ENCODE measurements at regions not wholly inside any gene's neighbourhood (a gene's known extent, or its start where the extent isn't known, plus 50 kb on each side); places are given as distances from the start of the nearest gene placed in this dataset.

DNA sequence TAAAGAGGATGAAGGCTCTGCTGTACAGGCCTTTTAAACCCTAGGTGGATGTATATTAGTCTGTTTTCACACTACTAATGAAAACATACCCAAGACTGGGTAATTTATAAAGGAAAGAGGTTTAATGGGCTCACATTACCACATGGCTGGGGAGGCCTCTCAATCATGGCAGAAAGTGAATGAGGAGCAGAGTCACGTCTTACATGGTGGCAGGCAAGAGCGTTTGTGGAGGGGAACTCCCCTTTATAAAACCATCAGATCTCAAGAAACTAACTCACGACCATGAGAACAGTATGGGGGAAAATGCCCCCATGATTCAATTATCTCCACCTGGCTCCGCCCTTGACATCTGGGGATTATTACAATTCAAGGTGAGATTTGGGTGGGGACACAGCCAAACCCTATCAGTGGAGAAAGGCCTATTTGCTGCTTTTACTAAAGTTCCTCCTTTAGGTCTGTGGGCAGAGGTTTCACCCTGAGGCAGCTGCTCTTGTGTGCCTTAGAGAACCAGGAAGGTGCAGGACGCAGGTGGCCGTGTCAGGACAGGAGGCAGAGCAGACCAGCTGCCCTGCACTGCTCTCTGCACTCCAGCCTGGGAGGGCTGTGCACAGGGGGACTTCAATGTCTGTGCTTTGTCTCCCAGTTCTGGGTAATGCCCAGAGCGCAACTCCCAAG, 178.8 kb upstream of the HDAC4 start:
- no peak for DNase-seq

DNA sequence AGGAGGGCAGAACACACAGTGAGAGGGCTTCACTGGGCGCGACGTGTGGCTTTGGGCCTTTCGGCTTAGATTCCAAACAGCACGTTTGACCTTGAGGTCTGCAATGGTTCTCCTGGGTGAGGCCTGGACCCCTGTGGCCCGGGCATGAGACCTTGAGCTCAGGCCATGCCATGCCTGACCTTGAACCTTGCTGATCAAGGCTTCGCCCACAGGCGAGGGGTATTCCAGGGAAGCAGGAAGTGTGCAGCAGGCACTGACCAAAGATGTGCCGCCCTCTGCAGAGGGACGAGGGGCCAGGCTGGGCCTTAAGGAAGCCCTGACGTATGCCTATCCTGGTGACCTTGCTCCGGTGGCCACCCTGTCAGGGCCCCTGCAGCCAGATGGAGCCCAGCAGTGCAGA, 178.3 kb upstream of the HDAC4 start:
- DNase-seq, result no peak

DNA sequence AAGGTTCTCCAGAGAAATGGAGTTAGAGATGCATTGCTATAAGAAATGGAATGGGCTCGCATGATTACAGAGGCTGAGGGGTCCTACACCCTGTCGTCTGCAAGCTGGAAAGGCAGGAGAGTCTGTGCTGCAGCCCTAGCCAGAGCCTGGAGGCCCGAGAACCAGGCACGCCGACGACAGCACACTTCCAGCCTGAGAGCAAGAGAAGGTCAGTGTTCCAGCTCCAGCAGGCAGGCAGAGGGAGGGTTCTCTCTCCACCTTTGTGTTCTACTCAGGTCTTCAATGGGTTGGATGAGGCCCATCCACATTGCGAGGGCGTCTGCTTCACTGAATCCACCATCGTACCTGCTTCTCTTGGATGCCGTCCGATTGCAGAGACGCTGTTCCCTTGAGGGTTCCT, 177.6 kb upstream of the HDAC4 start:
- no peak for DNase-seq

DNA sequence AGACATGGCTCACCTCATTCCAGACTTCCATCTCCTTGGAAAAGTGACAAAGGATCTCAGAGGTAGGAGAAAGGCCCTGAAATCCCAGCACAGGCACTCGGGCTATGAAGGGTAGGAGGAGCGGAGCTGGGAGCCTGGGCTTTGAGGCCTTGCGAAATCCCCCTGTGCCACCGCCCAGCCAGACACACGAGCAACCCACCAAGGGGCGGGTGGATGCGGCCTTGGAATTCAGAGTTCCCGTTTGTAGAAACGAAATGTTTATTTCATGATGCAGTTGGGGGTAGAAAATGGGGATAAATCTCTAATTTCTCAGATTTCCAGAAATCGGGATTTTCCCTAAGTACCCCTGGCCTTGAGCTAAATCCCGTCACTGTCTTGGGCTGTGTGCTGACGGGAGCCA, 177.1 kb upstream of the HDAC4 start:
- no peak for DNase-seq

DNA sequence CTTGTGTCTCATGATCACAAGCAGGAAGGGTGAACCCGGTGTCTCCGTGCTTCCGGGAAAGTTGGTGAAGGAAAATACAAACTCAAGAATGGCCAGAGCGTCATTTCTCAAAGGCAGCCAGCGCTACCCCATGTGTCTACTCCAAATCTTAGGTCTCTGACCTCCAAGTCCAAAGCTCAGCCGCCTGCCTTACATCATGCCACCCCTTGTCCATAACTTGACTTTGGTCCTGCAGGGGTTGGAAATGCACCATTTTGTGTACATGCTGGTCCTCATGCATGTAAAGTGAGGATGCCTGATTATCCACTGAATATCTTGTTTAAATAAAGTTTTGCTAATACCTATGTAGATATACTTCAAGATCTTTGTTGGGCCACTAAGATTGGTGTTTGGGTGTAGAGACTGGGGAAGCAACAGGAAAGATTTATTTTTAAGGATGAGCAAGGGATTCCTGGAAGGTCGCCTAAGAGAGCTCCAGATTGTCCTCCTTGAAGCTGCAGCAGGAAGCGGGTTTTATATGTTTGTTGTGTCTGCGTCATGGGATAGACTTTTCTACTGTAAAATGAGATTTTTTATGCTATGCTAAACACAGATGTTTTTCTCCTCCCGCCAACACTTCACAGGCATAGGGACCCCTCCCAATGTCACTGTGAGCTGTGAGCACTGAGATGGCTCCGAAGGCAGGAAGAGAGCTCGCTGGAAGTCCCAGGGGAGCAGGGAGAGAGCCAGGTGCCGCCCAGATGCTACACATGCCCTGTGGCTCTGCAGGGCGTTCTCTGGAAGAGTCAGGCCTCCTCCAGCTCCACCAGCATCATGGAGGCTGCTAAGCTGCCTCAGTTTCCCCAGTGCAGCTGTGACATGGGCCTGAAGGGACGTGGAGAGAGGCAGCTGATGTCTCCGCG, 176.2 kb upstream of the HDAC4 start:
- peak; percentile 45 for DNase-seq

DNA sequence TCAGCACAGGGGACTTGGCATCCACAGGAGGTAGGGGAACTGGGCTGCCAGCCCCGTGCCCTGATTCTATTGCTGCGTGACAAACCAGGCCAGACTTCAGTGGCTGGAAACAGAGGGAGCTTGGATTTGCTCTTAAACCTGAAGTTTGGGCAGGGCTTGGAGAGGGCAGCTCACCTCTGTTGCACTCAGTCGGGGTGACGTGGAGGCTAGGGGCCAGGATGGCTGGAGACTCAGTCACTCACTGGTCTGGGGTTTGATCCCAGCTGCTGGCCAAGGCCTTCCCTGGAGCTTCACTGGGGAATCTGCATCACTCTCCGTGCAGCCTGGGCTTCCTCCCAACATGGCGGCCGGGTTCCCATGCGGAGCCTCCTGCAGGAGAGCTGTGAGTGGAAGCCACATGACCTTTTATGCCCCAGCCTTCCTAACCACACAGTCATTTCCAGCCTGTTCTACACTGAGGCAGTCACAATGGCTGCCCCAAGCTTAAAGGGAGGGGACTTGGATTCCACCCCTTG, 175.2 kb upstream of the HDAC4 start:
- DNase-seq, result no peak

DNA sequence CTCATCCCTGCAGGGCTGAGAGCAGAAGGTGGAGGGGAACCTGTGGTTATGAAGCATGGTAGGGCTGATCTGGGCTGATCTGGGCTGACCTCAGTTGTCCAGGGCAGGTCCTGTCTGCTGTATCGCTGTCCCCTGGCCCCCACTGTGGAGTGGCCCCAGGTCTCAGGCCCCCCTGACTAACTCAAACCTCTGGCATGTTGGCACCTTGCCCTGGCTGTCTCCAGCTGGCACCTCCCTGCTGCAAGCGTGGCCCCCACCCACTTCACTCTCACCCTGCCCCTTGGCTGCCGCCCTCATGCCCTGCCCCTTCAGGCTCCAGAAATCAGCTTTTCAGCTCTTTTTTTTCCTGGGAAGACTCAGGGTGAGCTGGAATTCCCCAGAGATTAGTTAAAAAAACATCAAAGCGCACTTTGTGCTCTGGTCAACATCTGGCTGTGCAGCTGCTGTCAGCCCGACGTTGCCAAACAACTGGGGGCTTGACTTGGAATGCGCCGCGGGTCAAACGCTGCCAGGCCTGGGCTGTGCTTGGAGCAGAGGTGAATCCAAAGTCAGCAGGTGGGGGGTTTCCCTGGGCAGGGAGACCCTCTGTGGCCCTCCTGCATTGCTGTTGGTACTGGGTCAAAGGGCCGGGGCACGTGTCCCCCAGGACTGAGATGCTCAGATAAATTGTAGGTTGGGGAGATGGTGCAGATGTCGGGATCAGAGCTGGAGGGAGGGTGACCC, 173.8 kb upstream of the HDAC4 start:
- peak; percentile 62 for DNase-seq

DNA sequence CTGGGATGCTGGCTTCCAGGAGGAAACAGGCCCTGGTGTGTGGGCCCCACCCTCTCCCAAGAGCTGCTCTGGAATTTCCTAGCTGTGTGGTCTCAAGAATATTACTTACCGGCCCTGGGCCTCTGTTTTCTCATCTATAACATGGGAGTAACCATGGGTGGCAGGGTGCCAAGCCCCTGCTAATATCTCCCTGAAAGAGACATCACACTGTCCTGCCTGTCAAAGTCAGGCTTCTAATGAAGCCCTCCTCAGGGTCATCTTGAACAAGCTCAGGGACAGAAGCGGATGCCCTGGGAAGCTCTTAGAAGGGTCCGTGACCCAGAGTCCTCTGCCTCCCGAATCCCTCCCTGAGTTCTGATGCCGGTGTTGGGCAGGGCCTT, 173.2 kb upstream of the HDAC4 start:
- no peak for DNase-seq

DNA sequence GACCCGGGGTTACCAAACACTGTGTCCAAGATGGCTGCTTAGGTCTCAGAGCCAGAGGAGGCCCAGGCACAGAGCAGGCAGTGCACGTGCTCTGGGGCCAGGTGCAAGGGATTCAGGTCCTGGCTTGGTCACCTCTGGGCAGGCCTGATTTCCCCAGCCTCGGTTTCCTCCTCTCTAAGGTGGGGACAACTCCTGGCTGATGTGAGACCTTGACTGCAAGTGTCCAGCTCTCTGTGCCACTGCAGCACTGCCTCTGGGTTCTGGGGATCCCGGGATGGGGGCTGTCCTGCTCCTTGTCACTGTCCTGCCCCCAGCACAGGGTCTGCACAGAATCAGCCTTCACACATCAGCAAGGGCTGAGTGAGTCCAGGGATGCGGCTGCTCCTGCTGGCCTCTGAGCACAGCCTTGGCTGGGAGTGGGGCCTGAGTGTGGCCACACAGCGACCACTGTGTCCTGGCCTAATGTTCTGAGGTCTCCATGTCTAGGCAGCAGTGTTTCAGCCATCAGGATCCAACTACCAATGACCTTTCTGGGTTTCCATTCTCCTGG, 170.2 kb upstream of the HDAC4 start:
- no peak for DNase-seq

DNA sequence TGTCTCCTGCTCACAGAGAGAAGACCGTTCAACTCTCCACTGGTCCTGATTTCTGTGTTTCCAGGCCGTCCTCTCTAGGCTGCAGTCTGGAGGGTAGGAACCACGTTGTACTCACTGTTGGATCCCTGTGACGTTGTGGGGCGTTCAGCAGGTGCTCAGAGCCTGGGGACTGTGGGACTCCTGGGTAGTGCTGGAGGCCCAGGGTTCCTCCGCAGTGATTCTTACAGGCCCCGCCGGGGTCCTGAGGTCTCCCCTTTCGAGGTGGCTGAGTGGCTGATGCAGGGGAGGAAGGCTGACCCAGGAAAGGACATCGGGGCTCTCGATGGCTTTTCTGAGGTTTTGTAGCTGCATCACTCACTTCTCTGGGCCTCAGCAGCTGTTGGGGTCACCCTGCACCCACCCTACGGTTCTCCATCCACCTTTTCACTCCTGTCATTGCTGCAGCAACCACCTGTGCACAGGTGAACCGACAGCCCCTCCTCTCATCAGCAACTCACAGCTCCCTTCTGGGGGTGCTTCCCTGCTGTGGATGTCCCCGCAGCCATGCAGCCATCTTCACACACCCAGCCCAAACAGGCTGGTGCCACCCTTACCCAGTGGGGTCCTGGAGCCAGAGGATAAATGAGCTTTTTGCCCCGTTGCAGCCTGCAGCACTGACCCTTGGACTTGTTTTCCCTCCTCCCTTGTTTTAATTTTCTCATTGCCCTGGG, 169.6 kb upstream of the HDAC4 start:
- DNase-seq, result no peak

DNA sequence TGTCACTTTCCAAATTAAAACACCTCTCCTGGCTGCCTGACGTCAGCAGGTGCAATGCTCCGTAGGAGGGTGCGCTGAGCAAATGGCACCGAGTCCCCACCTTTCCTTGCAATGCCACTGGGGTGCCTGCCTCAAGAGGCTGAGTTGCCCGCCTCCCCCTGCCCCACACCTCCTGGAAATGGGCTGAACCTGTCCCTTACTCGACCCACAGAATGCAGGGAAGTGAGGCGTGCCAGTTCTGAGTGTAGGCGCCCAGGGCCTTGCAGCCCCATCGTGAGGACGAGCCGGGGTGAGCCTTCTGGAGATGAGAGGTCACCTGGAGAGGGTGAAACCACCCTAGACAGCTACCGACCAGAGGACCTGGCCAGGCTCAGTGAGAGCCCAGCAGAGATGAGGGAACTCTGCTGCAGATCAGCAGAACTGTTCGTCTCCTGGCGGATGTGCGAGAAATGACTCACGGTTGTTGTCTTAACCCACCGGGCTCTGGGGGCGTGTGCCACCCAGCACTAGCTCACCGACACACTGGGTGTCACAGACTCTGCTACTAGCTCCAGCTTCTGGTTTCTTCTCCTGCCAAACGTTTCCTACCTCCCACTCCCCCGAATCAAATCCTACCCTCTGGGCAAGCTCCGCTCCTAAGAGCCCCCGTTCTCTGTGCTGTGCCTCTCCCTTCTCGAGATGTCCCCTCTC, 168.7 kb upstream of the HDAC4 start:
- DNase-seq, result no peak

DNA sequence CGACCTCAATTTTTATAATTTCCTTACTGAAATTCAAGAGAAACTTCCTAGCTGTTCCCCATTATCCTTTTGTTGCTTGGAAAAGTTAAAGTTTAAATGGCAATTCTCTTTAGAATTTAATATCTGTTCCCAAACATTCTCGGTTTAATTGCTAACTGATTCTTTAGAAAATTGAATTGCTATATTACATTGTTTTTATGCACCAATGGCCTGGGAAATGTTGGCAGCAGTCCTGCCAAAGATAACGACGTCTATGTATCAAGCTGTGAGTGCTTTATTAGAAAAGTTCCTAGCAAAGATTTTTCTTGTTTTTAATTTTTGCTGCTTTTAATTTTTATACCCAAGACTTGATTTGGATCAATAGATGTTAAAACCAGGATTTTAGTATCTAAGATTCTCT, 167.8 kb upstream of the HDAC4 start:
- no peak for DNase-seq

DNA sequence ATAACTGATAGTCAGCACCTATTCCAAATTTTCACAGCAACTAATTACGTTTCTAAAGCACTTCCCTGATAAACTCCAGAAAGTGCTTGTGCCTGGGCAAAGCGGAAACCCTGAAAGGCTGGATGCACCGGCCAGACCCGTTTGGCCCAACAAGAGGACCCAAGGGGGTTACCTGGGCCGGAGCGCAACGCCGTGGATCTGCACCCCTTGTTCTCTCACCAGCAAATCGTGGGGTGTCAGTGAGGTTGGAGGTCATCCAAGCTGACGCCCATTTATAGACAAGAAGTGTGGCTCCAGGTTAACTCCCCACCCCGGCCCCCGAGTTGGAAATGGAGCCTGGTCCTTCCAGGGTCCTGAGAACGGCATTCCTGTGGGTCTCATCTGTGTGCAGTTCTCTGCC, 167.0 kb upstream of the HDAC4 start:
- no peak for DNase-seq

DNA sequence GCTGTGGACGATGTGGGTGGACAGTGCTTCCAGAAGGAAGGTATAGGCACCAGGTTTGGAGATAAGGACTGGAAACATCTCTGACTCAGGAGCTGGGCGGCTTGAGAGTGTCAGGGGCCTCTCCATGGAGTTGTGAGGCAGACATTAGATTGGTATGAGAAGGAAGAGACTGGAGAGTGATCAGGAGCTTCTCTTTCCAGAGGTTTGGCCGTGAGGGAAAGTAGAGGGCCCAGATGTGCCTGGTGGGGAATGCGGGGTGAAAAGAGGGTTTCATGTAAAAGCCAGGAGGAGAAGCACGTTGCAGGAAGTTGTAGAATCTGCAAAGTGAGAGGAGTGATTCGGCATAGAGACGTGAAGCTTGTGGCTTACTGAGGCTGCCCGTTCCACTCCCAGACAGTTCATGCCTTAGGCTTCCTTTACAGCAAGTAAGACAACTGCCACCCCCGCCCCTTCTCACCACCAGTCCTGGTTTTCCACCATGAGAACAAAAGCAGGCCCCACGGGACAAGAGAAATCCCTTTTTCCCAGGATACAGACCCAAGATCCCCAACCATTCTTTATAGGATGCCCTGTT, 166.3 kb upstream of the HDAC4 start:
- no peak for DNase-seq

DNA sequence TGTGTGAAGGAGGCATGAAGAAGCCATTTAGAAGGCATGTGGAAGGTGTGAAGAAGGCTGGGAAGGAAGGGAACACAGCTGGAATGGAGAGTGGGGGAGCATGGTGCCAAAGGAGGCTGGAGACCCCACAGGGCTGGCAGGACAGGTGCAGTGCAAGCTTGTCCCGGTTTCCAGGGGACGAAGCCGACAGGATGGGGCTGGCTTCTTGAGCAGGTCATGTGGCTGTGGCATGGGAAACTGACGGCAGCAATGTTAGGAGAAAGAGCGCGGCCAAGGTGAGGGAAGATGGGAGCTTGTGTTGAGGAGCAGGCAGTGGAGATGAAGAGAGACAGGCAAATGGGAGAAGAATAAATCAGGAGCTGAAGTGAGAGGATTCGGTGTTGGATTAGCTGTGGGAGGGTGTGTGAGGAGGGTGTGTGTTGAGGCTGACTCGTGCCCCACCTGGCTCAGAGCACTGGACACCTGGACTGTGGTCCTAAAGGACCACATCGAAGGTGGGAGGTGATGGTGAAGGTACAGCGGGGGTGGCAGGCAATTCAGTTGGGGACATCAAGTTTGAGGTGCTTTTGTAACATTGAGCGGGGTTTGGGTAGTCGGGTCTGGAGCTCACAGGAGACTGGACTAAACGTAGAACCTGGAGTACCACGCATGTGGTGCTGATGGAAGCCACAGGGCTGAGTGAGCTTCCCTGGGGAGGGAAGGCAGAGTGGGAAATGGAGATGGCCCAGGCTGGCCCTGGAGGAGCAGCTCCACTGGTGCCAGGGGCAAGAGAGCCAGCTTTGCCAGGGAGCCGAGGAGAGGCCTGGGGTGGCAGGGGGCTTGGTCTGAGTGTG, 165.6 kb upstream of the HDAC4 start:
- no peak for DNase-seq

DNA sequence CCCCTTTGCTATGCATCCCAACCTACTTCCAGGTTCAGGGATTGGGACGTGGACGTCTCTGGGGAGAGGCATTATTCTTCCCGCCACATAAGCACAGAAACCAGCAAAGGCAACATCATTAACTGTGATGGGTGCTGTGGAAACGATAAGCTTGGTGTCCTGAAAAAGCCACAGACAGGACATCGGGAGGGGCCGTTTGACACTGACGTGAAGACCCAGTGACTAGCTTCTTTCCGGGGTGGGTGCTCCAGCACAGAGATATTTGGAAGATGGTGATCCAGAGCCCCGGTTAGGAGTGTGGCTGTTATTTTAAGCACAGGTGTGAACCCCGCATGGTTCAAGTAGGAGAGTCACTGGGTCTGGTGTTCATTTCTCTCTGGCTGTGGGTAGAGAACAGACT, 163.8 kb upstream of the HDAC4 start:
- DNase-seq, result peak; percentile 3

DNA sequence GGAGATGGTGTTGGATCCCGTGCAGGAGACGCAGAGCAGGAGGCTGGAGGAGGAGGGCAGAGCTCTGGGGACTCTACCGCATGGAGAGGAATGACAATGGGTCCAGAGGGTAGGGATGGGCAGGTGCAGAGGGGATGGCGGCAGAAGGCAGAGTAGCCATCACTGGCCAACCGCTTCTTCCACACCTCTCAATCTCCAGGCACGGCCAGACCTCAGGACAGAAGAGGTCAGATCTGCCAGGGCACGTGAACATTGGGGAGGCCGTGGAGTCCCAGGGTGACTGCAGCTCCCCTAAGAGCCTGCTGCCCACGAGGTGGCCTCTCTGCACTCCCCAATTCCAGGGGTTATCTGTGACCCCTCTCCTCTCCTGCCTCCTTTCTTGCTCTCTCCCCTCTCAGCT, 162.7 kb upstream of the HDAC4 start:
- no peak for DNase-seq

DNA sequence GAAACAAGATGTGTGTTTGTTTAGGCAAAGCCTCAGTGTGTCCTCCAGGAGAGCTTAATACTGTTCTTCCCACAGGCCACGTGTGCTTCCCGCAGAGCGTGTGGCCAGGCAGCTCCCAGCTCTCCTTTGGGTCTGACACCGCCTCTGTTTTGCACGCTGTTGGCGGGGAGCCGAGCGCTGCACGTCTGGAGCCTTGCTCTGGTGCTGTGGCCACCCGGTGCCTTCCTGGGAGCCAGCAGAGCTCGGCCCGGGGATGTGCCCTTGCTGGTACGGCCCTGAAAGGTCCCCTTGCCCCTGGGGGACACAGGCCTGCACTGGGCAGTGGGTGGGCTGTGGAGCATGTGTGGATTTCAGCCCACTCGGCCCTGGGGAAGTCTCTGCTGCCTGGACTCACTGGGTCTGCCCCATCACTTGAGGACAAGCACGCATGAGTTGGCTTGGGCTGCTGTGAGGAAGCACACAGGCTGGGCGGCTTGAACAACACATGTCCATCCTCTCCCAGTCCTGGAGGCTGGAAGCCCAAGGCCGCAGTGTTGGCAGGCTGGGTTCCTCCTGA, 160.7 kb upstream of the HDAC4 start:
- peak; percentile 78 for DNase-seq

DNA sequence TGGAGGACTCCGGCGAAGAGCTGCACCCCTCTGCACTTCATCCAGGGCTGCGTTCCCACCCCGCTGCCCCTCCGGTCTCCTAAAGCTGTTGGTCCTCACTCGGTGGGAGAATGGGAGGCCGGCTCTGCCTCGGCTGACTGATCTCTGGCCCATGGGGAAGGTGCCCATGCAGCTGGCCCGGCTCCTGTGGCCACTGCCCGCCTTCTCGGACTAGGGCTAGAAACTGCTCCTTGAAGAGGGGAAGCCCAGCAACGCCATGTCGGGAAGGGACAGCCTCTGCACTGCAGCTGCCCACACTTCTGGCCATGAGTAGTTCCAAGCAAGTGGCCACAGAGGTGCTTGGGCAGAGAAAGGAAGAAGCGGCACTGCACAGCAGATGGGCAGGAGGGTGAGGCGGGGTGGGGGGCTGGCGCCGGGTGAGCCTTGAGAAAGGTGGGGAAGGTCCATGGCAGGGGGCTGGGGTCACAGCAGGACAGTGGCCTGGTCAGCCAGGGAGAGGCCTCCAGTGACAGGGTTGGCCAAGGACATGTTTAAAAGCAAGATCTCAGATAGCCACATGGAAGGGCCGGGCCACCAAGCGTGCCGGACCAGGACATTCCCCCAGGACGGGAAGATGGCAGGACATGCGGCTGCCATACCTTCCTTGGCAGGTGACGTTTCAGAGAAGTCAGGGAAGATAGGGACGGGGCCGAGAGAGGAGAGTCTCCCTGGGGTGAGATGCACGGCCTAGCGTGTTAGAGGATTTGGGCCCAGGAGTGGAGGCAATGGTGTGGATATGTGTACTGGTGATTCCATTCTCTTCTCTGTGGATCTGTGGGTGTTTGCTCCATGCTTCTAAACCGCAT, 158.8 kb upstream of the HDAC4 start:
- DNase-seq, result no peak

Data from femur (tissue), 1 donor.